Neural crest cell (in vitro differentiated cells): ENCODE measurements at regions not wholly inside any gene's neighbourhood (a gene's known extent, or its start where the extent isn't known, plus 50 kb on each side); places are given as distances from the start of the nearest gene placed in this dataset.

Experiments used
- DNase-seq: peaks from one replicate; pipeline ENCODE4 v3.0.0; 2021; ENCODE audit warnings: low read depth, mixed read lengths, low spot score
- H3K27ac Mint-ChIP-seq: one replicate; pipeline ENCODE4 v1.8.0; 2021; ENCODE audit warnings: mild to moderate bottlenecking, mixed read lengths; ENCODE audit not compliant: unreplicated experiment
- H3K27me3 Mint-ChIP-seq: 2 replicates; pipeline ENCODE4 v1.8.0; 2021; ENCODE audit warnings: low read depth, mild to moderate bottlenecking, mixed read lengths
- H3K36me3 Mint-ChIP-seq: 2 replicates; pipeline ENCODE4 v1.8.0; 2021; ENCODE audit warnings: low read depth, mild to moderate bottlenecking, mixed read lengths
- H3K4me1 Mint-ChIP-seq: 2 replicates; pipeline ENCODE4 v1.8.0; 2021; ENCODE audit warnings: mixed read lengths
- H3K4me3 Mint-ChIP-seq: one replicate; pipeline ENCODE4 v1.8.0; 2021; ENCODE audit warnings: mild to moderate bottlenecking, mixed read lengths
- H3K9me3 Mint-ChIP-seq: 2 replicates; pipeline ENCODE4 v1.8.0; 2021; ENCODE audit warnings: mixed read lengths
- TF ChIP-seq, protein P1 (sequence below): fragments of 200-600 bp; sonication (generic); conservative IDR thresholded peaks from 2 replicates; pipeline ENCODE4 v1.5.0; 2021; ENCODE audit warnings: antibody characterized with exemption, mild to moderate bottlenecking

DNA sequence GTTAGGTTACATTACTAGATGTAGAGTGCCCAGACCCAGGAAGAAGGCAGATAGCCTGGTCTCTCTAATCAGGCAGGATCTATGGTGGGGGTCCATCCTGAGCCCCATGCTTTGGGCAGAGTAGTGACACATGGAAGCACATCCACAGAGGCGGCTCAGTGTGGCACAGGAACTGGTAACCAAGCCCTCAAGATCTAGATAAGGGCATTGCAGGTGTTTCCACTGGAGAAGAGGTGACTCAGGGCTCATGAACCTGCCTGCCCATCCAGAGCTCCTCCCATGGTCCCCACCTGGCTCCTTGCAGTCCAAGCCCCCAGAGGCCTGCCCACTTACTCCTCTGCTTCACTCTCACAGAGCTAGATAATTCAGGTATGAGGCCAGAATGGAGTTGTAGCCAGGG, 62.0 kb upstream of the TMEM132E start:
- TF ChIP-seq, protein P1, sequence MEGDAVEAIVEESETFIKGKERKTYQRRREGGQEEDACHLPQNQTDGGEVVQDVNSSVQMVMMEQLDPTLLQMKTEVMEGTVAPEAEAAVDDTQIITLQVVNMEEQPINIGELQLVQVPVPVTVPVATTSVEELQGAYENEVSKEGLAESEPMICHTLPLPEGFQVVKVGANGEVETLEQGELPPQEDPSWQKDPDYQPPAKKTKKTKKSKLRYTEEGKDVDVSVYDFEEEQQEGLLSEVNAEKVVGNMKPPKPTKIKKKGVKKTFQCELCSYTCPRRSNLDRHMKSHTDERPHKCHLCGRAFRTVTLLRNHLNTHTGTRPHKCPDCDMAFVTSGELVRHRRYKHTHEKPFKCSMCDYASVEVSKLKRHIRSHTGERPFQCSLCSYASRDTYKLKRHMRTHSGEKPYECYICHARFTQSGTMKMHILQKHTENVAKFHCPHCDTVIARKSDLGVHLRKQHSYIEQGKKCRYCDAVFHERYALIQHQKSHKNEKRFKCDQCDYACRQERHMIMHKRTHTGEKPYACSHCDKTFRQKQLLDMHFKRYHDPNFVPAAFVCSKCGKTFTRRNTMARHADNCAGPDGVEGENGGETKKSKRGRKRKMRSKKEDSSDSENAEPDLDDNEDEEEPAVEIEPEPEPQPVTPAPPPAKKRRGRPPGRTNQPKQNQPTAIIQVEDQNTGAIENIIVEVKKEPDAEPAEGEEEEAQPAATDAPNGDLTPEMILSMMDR = no peak
- DNase-seq = no peak
- Mint-ChIP-seq H3K4me1 (no peaks in the 10 kb centered on the region), H3K36me3 (no peaks in the 10 kb centered on the region), H3K27me3 (peaks cover 68% of the 10 kb centered on the region), H3K4me3 (no peak overlapping the region), H3K9me3 (no peaks in the 10 kb centered on the region), H3K27ac (no peak overlapping the region)

DNA sequence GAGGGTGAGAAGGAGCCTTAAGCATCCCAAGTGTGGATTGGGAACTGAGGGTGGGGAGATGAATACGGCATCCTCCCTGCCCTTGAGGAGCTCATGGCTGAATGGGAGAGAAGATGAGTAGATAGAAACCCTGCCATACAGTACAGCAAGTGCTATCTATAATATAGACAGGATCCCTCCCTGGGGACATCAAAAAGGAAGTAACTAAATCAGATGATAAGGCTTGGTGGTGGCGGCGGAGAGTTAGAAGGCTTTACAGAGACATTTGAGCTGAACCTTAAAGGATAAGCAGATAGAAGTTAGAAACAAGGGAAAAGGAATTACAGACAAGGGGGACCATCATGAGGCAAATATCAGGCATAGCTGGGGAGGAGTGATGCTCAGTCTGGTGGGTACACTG, 67.5 kb upstream of the TMEM132E start:
- no peaks in the 10 kb centered on the region for H3K36me3 Mint-ChIP-seq
- H3K4me3 Mint-ChIP-seq = no peak overlapping the region
- peaks cover 94% of the 10 kb centered on the region for H3K27me3 Mint-ChIP-seq
- no peak overlapping the region for H3K27ac Mint-ChIP-seq
- no peak for DNase-seq
- H3K4me1 Mint-ChIP-seq = no peaks in the 10 kb centered on the region
- no peaks in the 10 kb centered on the region for H3K9me3 Mint-ChIP-seq
- TF ChIP-seq, protein P1 = no peak

DNA sequence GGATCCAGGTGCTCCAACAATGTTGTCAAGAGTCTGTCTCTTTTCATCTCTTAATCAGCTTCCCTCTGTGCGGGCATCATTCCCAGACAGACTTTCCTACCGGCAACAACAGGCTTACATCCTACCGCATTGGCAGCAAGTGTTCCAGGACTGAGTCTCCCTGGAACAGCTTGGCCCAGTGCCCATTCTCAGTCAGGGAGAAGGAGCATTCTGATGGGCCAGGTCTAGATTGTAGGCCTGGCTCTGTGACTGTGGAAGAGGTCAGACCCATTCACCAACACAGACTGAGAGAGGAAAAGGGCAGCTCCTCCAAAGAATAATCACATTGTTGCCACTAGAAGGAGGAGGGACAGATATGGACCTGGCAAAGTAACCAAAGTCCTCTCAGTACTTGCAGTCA, 68.1 kb upstream of the TMEM132E start:
- Mint-ChIP-seq H3K27ac (no peak overlapping the region), H3K27me3 (peaks cover 97% of the 10 kb centered on the region), H3K36me3 (no peaks in the 10 kb centered on the region), H3K4me3 (no peak overlapping the region), H3K9me3 (no peaks in the 10 kb centered on the region), H3K4me1 (no peaks in the 10 kb centered on the region)
- no peak for DNase-seq
- TF ChIP-seq, protein P1 = no peak

DNA sequence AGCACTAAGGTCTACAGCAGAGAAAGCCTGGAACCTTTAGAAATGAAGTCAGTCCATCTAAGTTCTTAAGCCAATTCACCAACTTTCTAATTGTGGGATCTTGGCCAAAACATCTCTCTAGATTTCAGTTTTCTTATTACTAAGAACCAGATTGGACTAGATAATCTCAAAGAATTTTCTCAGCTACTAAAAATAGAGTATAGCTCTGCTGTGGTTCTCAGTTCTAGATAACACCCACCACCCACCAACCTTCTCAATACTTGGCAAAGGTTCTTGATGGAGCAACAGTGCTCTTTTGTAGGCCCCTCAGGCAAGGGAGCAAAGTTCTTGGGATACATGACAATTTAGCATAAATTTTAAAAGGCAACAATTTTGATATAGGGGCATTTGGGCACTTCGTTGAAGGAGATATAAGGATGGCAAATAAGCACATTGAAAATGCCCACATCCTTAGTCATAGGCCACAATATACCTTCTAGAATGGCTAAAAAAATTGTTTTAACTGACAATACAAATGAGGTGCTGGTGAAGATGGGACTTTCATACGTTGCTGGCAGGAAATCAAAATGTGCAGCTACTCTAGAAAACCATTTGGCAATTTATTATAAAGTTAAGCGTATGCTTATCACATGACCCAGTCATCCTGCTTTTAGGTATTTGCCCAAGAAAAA, 74.4 kb upstream of the TMEM132E start:
- Mint-ChIP-seq H3K27me3 (peaks cover 87% of the 10 kb centered on the region), H3K27ac (no peak overlapping the region), H3K9me3 (no peaks in the 10 kb centered on the region), H3K4me1 (no peaks in the 10 kb centered on the region), H3K36me3 (no peaks in the 10 kb centered on the region), H3K4me3 (no peak overlapping the region)
- TF ChIP-seq, protein P1 = no peak
- DNase-seq = no peak

DNA sequence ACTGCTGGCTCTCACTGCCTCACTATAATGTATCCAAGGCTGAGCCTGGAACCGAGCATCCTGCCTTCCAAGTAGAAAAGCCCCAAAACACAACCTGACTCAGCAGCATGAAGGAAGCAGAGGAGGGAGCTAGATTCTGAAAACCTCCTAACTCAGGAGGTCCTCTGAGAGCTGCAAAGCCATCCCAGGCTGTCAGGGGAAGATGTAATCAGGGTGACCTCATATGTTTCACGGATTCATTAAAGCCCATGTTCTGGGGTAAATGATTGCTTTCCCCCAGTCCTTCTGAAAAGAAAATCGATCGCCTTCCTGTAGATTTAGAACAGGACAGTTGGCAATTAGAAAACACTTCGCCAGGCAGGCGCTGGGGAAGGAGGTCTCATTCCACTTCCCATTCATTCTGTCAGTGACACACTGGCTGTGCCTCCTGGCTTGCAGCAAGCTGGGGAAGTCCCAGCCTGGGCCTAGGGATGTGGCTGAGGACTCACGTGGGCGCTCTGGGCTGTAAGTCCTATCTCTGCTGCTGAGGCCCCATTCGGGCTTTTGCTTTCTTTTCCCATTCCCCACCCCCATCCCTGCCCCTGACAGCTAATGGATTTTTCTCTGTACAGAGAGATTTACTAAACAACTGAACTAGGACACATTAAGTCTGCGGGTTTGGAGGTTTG, 75.7 kb upstream of the TMEM132E start:
- Mint-ChIP-seq H3K4me3 (no peak overlapping the region), H3K4me1 (no peaks in the 10 kb centered on the region), H3K9me3 (no peaks in the 10 kb centered on the region), H3K36me3 (no peaks in the 10 kb centered on the region), H3K27me3 (peaks cover 75% of the 10 kb centered on the region), H3K27ac (no peak overlapping the region)
- TF ChIP-seq, protein P1 = no peak
- DNase-seq = no peak
